ENCODE measurements at regions not wholly inside any gene's neighbourhood (a gene's known extent, or its start where the extent isn't known, plus 50 kb on each side); places are given as distances from the start of the nearest gene placed in this dataset.

DNA sequence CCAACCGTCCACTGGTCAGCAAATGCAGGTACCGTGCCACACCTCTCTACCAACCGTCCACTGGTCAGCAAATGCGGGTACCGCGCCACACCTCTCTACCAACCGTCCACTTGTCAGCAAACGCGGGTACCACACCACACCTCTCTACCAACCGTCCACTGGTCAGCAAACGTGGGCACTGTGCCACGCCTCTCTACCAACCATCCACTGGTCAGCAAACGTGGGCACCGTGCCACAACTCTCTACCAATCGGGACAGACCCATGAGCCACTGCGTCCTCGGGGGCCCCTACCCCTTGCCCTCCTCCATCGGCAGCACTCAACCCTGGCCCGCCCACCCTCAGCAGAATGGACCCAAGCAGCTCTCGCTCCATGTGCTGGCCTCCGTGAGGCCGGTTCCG, 226.4 kb upstream of the SALL3 start:
- TF ChIP-seq, protein P1, sequence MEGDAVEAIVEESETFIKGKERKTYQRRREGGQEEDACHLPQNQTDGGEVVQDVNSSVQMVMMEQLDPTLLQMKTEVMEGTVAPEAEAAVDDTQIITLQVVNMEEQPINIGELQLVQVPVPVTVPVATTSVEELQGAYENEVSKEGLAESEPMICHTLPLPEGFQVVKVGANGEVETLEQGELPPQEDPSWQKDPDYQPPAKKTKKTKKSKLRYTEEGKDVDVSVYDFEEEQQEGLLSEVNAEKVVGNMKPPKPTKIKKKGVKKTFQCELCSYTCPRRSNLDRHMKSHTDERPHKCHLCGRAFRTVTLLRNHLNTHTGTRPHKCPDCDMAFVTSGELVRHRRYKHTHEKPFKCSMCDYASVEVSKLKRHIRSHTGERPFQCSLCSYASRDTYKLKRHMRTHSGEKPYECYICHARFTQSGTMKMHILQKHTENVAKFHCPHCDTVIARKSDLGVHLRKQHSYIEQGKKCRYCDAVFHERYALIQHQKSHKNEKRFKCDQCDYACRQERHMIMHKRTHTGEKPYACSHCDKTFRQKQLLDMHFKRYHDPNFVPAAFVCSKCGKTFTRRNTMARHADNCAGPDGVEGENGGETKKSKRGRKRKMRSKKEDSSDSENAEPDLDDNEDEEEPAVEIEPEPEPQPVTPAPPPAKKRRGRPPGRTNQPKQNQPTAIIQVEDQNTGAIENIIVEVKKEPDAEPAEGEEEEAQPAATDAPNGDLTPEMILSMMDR (IDR thresholded peaks at IDR 0.05; ENCODE audit: low read depth, low read length), result no peak
- TF ChIP-seq EZH2phosphoT487 (IDR thresholded peaks at IDR 0.05; ENCODE audit: low read depth), result no peak
